DND-41 (cell line): ENCODE measurements at regions not wholly inside any gene's neighbourhood (a gene's known extent, or its start where the extent isn't known, plus 50 kb on each side); places are given as distances from the start of the nearest gene placed in this dataset.
A peak's percentile ranks its signal among the peaks of the same experiment; 100 is the strongest.

ENCODE experiments used
- ATAC-seq: fragments of 200-7000 bp; cut with Tn5 transposase; 3 replicates; pipeline ENCODE4 v1.9.1; 2021; ENCODE audit warnings: low read depth; ENCODE audit not compliant: insufficient read depth
- DNase-seq: peaks from one replicate; pipeline ENCODE4 v3.0.0-alpha.2; 2020
- H2AFZ ChIP-seq: 2 replicates; pipeline ENCODE4 v1.6.0; 2012; ENCODE audit warnings: low read depth, low read length
- H3K27ac ChIP-seq: 2 replicates; pipeline ENCODE4 v1.5.1; 2012; ENCODE audit warnings: low read length, inconsistent platforms
- H3K27me3 ChIP-seq: fragments of 200-600 bp; sonication (generic); 2 replicates; pipeline ENCODE4 v1.6.0; 2012; ENCODE audit warnings: low read length, mild to moderate bottlenecking, inconsistent platforms; ENCODE audit not compliant: insufficient read depth, poor library complexity
- H3K36me3 ChIP-seq: 2 replicates; pipeline ENCODE4 v1.5.1; 2012; ENCODE audit warnings: low read length, inconsistent platforms; ENCODE audit not compliant: insufficient read depth
- H3K4me1 ChIP-seq: 2 replicates; pipeline ENCODE4 v1.5.1; 2012; ENCODE audit warnings: mild to moderate bottlenecking, low read length; ENCODE audit not compliant: insufficient read depth
- H3K4me2 ChIP-seq: 2 replicates; pipeline ENCODE4 v1.6.0; 2012; ENCODE audit warnings: mild to moderate bottlenecking, moderate library complexity, low read length, inconsistent platforms; ENCODE audit not compliant: insufficient read depth
- H3K4me3 ChIP-seq, 2 experiments: fragments of 200-600 bp in 1 of 2; shearing (Covaris generic) in 1 of 2; 2 replicates each; pipeline ENCODE4 v1.5.1; 2012 to 2016; ENCODE audit warnings: inconsistent platforms in 2 of 2, low read length in 2 of 2, mild to moderate bottlenecking in 2 of 2, low read depth in 1 of 2, moderate library complexity in 1 of 2
- H3K79me2 ChIP-seq: 2 replicates; pipeline ENCODE4 v1.6.0; 2012; ENCODE audit warnings: low read length, inconsistent platforms; ENCODE audit not compliant: insufficient read depth
- H3K9ac ChIP-seq: 2 replicates; pipeline ENCODE4 v1.6.0; 2012; ENCODE audit warnings: low read depth, mild to moderate bottlenecking, inconsistent platforms, low read length, moderate library complexity
- H3K9me3 ChIP-seq: 2 replicates; pipeline ENCODE4 v1.5.1; 2012; ENCODE audit warnings: low read length, moderate library complexity, mild to moderate bottlenecking, inconsistent platforms; ENCODE audit not compliant: insufficient read depth, severe bottlenecking
- H4K20me1 ChIP-seq: 2 replicates; pipeline ENCODE4 v1.6.0; 2012; ENCODE audit warnings: low read length; ENCODE audit not compliant: insufficient read depth
- EZH2 ChIP-seq: IDR thresholded peaks from 3 replicates; pipeline ENCODE4 v1.6.1; 2012; ENCODE audit warnings: borderline replicate concordance, low read depth, mild to moderate bottlenecking, moderate library complexity, low read length, inconsistent platforms; ENCODE audit not compliant: severe bottlenecking
- TF ChIP-seq, protein P1 (sequence below): IDR thresholded peaks from 2 replicates; pipeline ENCODE4 v1.5.1; 2012; ENCODE audit warnings: borderline replicate concordance, low read length, moderate library complexity, mild to moderate bottlenecking; ENCODE audit not compliant: poor library complexity, severe bottlenecking; ENCODE audit errors: extremely low read depth

DNA sequence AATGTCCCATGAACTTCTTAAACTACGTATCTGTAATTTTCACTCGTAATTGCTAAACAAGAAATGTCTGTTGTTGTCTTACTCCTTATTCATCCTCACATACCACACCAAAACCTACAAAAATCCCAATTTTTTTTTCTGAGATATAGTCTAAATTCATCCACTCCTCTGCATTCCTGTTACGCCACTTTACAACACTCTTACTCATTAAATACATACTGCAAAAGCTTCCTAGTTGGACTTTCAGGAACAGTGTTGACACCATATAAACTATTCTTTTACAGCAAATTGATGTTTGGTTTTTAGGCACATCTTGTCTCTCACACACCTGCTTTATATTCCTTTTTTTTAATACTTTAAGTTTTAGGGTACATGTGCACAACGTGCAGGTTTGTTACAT is 934.9 kb upstream of the CADM2 start:
- Histone ChIP-seq H3K9ac (no peak overlapping the region), H3K79me2 (no peaks in the 10 kb centered on the region), H3K4me1 (no peaks in the 10 kb centered on the region), H3K27ac (no peak overlapping the region), H3K9me3 (no peaks in the 10 kb centered on the region), H4K20me1 (no peaks in the 10 kb centered on the region), H3K4me3 (no peak overlapping the region), H3K4me2 (no peak overlapping the region), H3K27me3 (no peaks in the 10 kb centered on the region), H3K36me3 (no peaks in the 10 kb centered on the region), H2AFZ (no peak overlapping the region)
- DNase-seq = no peak
- TF ChIP-seq EZH2 = no peak
- TF ChIP-seq, protein P1, sequence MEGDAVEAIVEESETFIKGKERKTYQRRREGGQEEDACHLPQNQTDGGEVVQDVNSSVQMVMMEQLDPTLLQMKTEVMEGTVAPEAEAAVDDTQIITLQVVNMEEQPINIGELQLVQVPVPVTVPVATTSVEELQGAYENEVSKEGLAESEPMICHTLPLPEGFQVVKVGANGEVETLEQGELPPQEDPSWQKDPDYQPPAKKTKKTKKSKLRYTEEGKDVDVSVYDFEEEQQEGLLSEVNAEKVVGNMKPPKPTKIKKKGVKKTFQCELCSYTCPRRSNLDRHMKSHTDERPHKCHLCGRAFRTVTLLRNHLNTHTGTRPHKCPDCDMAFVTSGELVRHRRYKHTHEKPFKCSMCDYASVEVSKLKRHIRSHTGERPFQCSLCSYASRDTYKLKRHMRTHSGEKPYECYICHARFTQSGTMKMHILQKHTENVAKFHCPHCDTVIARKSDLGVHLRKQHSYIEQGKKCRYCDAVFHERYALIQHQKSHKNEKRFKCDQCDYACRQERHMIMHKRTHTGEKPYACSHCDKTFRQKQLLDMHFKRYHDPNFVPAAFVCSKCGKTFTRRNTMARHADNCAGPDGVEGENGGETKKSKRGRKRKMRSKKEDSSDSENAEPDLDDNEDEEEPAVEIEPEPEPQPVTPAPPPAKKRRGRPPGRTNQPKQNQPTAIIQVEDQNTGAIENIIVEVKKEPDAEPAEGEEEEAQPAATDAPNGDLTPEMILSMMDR = no peak
- ATAC-seq = no peak

DNA sequence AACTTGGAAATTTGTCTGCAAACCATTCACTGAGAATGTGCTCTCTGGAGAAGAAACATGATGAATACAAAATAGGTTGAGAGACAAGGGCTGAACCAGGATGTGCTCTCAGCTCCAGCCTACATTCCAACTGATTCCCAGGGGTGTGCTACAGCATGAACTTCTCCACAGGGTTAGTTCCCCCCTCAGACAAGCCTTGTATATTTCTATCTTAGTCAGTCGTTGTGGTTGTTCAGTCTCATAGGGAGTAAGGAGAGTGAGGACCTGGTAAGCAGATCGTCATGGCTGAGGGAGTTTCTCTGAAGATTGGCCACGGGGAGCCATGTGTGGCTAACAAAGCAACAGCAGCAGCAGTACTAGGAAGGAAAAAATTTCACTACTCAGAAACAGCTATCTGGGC is 919.7 kb upstream of the CADM2 start:
- Histone ChIP-seq H3K4me3 (no peak overlapping the region), H2AFZ (no peak overlapping the region)

DNA sequence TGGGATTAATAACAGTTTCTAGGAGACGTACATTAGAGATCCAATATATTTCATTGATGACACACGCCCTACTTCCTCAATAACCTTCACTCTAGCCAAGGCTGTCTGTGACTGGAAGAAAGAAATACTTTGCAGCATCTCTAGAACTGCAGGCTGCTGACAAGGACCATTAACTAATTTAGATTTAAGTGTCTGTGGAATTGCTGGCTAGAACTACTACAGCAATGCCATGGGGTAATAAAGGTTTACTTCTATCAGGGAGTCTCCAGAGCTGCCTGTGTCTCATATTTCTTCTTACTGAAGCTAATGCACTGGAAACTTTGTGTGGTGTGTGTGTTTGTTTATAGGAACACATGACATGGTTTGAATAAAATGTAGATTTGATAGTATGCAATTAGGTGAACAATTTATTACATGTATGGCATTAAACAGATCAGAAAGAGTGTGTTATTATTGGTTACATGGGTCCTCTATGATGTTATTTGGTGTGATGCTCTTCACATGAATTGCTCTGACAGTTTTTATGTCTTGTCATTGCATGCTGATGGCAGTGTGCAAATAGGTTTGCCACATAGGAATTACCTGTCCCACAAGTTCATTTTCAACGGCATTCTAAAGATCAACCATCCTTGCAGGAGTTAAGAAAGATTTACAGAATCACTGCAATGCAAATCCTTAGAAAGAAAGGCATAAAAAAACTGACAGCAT is 916.2 kb upstream of the CADM2 start:
- Histone ChIP-seq H3K4me3 (no peak overlapping the region), H3K36me3 (no peaks in the 10 kb centered on the region), H2AFZ (no peak overlapping the region), H3K9ac (no peak overlapping the region), H3K9me3 (no peaks in the 10 kb centered on the region), H3K79me2 (no peaks in the 10 kb centered on the region), H3K4me2 (no peak overlapping the region), H3K27me3 (no peaks in the 10 kb centered on the region), H4K20me1 (no peaks in the 10 kb centered on the region), H3K4me1 (no peaks in the 10 kb centered on the region), H3K27ac (no peak overlapping the region)
- TF ChIP-seq, protein P1 = no peak
- TF ChIP-seq EZH2 = no peak
- DNase-seq (no peak), ATAC-seq (no peak)

More for the DNA sequence above, 919.7 kb upstream of the CADM2 start:
- Histone ChIP-seq H3K9ac (no peak overlapping the region), H3K36me3 (no peaks in the 10 kb centered on the region), H3K4me2 (no peak overlapping the region), H3K79me2 (no peaks in the 10 kb centered on the region), H3K27ac (no peak overlapping the region), H3K4me1 (no peaks in the 10 kb centered on the region), H4K20me1 (no peaks in the 10 kb centered on the region), H3K9me3 (peaks cover 4% of the 10 kb centered on the region), H3K27me3 (no peaks in the 10 kb centered on the region)
- DNase-seq = no peak
- TF ChIP-seq, protein P1 = no peak
- no peak for TF ChIP-seq EZH2
- peak; percentile 40; the same call in 1 of the 3 replicates for ATAC-seq

GRCh38 chr3:84066915-84067314 is 891.9 kb upstream of the CADM2 start:
- Histone ChIP-seq H3K27me3 (no peaks in the 10 kb centered on the region), H3K4me3 (no peak overlapping the region), H3K27ac (no peak overlapping the region), H3K9me3 (no peaks in the 10 kb centered on the region), H3K79me2 (no peaks in the 10 kb centered on the region), H3K4me1 (no peaks in the 10 kb centered on the region), H3K4me2 (no peak overlapping the region), H3K9ac (no peak overlapping the region), H3K36me3 (no peaks in the 10 kb centered on the region), H2AFZ (no peak overlapping the region), H4K20me1 (no peaks in the 10 kb centered on the region)
- DNase-seq = no peak
- TF ChIP-seq, protein P1 = no peak
- TF ChIP-seq EZH2 = no peak
- ATAC-seq = no peak
